Neuron (in vitro differentiated cells): ENCODE measurements at regions not wholly inside any gene's neighbourhood (a gene's known extent, or its start where the extent isn't known, plus 50 kb on each side); places are given as distances from the start of the nearest gene placed in this dataset.
"Not testable (repeated sequence)": the region's sequence is repeated elsewhere in the genome, so short reads cannot be mapped to it uniquely, and the experiment has no call there.

Experiments used
- H2AFZ ChIP-seq: one replicate; pipeline ENCODE4 v1.6.1; 2013; ENCODE audit warnings: low read depth, mild to moderate bottlenecking, inconsistent platforms, low read length, moderate library complexity
- H3K27me3 ChIP-seq: one replicate; pipeline ENCODE4 v1.6.1; 2013; ENCODE audit warnings: low read length; ENCODE audit not compliant: insufficient read depth
- H3K36me3 ChIP-seq: one replicate; pipeline ENCODE4 v1.6.1; 2013; ENCODE audit warnings: low read length; ENCODE audit not compliant: insufficient read depth
- H3K4me1 ChIP-seq: one replicate; pipeline ENCODE4 v1.6.1; 2013; ENCODE audit warnings: low read length; ENCODE audit not compliant: insufficient read depth
- H3K4me3 ChIP-seq: 2 replicates; pipeline ENCODE4 v1.5.1; 2013; ENCODE audit warnings: mild to moderate bottlenecking, low read length, moderate library complexity
- H3K9me3 ChIP-seq: one replicate; pipeline ENCODE4 v1.6.1; 2013; ENCODE audit warnings: low read length

DNA sequence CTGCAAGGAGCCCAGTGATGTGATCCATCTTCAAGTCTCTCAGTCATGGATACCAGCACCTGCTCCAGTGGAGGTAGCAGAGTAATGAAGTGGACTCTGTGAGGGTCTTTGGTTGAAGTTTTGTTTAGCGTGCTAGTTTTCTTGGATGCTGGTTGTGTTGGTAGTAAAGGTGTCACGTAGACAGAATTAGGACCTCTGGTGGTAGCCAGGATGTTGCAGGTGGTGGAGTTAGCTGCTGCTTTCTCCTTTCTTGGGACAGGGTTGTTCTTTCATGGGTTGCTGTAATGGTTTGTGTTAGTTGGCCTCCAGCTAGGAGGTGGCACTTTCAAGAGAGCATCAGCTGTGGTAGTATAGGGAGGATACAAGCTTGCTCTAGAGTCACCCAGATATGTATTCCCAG, 125.2 kb downstream of the ANXA2 start:
- Histone ChIP-seq H3K36me3 (no peaks in the 10 kb centered on the region), H3K4me3 (no peak overlapping the region), H3K9me3 (peaks cover 2% of the 10 kb centered on the region), H2AFZ (no peak overlapping the region), H3K4me1 (no peaks in the 10 kb centered on the region), H3K27me3 (no peaks in the 10 kb centered on the region)

DNA sequence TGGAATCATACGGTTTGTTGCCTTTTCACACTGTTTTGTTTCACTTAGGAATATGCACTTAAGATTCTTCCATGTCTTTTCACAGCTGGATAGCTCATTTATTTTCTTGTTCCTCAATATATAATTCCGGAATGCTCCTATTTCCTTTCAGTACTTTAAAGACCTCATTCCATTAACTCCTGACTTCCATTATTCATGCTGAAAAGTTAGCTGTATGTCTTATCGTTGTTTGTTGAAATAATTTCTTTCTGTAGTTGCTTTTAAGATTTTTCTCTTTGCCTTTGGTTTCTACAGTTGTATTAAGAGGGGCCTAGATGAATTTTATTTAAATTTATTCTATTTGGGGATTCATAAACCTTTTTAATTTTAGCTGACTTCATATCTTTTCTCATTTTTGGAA, 122.2 kb downstream of the ANXA2 start:
- Histone ChIP-seq H3K36me3 (no peaks in the 10 kb centered on the region), H3K4me3 (no peak overlapping the region), H3K27me3 (no peaks in the 10 kb centered on the region), H3K4me1 (no peaks in the 10 kb centered on the region), H3K9me3 (peaks cover 2% of the 10 kb centered on the region), H2AFZ (no peak overlapping the region)

DNA sequence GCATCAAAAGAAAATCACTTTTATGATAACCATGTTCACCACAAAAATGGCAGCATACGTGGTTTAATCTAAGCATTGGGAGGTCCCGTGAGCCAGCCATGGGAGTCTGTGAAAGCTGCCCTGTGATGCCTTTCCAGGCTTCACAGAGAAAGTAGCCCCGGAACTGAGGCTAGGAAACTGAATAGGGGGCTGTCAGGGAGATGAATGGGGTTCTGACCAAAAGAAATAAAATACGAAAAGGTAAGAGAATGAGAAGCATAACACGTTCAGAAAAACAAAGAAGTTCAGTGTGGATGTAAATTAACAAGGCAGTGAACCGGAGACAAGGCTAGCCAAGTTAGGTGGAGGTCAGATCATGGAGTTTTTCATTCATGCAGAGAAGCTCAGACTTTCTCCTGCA, 118.9 kb downstream of the ANXA2 start:
- H3K4me1 ChIP-seq: no peaks in the 10 kb centered on the region
- no peak overlapping the region for H2AFZ ChIP-seq
- no peak overlapping the region for H3K4me3 ChIP-seq
- no peaks in the 10 kb centered on the region for H3K27me3 ChIP-seq
- H3K9me3 ChIP-seq: peaks cover 2% of the 10 kb centered on the region
- no peaks in the 10 kb centered on the region for H3K36me3 ChIP-seq

DNA sequence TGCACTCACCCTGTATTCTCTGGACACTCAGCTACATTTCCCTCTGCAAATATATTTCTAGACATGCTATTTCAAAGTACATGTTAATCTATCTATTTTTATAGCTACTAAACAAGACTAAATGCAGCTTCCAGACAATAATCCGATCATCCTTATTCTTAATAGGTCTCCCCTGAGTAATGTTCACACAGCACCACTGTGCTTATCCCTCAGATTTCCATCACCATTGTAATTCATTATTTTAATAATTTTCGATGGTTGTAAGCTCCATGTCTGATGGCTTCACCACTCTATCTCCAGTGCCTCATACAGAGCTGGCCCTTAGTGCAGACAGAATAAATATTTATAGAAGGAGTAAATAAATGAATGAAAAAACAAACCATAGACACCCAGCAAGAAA, 117.5 kb downstream of the ANXA2 start:
- Histone ChIP-seq H2AFZ (no peak overlapping the region), H3K27me3 (no peaks in the 10 kb centered on the region), H3K4me1 (no peaks in the 10 kb centered on the region), H3K4me3 (no peak overlapping the region), H3K9me3 (peaks cover 2% of the 10 kb centered on the region), H3K36me3 (no peaks in the 10 kb centered on the region)

DNA sequence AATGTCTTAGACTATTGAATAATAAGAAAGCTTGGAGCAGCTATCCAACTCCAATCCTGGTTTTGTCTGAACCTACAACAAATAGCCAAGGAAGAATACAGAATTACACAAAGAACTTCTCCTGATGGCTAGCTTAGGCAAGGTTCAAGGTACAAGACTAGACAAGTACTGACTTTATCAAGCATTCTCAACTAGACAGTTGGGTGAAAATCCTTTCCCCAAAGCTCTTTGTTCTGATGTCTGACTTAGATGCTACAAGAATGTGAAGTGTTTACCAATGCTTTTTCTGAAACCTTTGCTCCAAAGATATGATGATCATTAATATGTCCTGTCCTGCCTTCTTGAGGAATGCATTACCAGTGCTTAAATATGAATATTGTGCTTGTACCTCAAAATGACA, 113.8 kb downstream of the ANXA2 start:
- Histone ChIP-seq H2AFZ (no peak overlapping the region), H3K9me3 (no peaks in the 10 kb centered on the region), H3K27me3 (no peaks in the 10 kb centered on the region), H3K4me3 (no peak overlapping the region), H3K36me3 (no peaks in the 10 kb centered on the region), H3K4me1 (no peaks in the 10 kb centered on the region)

DNA sequence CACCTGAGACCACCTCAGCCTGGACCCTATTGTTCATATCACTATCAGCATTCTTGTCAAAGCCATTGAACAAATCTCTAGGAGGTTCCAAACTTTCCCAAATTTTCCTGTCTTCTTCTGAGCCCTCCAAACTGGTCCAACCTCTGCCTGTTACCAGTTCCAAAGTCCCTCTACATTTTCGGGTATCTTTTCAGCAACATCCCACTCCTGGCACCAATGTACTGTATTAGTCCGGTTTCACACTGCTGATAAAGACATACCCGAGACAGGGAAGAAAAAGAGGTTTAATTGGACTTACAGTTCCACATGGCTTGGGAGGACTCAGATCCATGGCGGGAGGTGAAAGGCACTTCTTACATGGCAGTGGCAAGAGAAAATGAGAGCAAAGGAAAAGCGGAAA, 101.9 kb downstream of the ANXA2 start:
- H3K4me3 ChIP-seq, H3K27me3 ChIP-seq, H3K4me1 ChIP-seq: not testable (repeated sequence)

DNA sequence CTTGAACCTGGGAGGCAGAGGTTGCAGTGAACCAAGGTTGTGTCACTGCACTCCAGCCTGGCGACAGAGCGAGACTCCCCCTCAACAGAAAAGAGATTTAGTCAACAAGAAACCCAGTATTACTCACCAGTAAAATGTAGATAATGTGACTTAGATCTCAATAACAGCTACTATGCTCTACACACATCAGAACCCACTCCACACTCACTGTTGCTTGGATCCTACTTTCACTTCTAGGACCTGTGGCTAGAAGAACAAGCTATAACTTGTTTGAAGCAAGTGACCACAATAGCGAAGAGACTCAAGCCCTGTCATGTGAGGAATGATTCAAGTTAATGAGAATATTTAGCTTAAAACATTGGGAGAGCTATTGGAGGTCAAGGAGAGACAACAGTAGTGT, 100.7 kb downstream of the ANXA2 start:
- Histone ChIP-seq H3K27me3 (no peaks in the 10 kb centered on the region), H3K4me3 (no peak overlapping the region), H3K9me3 (no peaks in the 10 kb centered on the region)

More for the DNA sequence above, 101.9 kb downstream of the ANXA2 start:
- H3K36me3 ChIP-seq, H3K9me3 ChIP-seq, H2AFZ ChIP-seq: not testable (repeated sequence)

More for the DNA sequence above, 100.7 kb downstream of the ANXA2 start:
- H2AFZ ChIP-seq: no peak overlapping the region
- peaks cover 4% of the 10 kb centered on the region for H3K4me1 ChIP-seq
- no peaks in the 10 kb centered on the region for H3K36me3 ChIP-seq
